ENCODE measurements at regions not wholly inside any gene's neighbourhood (a gene's known extent, or its start where the extent isn't known, plus 50 kb on each side); places are given as distances from the start of the nearest gene placed in this dataset.

DNA sequence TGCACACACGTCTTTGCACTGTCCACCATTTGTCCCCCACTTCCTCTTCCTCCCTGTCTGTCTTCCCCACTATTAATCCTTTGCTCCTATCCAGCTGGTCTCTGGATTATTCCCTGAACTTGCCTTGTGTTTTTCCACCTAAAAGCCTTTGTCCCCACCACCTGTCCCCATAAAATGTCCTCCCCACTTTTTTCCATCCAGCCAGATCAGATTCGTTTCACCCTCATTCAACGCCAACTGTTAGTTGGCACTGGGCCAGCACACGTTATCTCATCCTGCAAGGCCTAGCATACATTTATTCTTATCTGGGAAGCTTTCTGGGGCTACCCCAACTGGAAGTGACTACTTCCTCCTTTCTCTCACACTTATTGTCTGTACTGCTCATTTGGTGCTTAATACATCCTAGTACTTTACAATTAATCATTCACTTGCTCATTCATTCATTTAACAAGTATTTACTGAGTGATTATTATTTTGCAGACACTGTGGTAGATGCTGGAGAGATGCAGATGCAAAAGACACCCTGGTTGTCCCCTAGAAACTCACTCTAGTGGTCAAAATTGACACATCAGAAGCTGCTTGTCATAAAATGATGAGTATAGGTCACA, 96.2 kb downstream of the RASSF10 start:
- no peak overlapping the region for H4K5ac ChIP-seq (ENCODE audit: low read depth, low read length)
- CTCF ChIA-PET = interaction anchor here (1.0 kb wide), 1 partner anchor 11 kb away, joined by 3 read pairs; no protein-coding TSS in a partner anchor
- H3K18ac ChIP-seq (ENCODE audit: low read depth, low read length) = no peak overlapping the region
- no peak overlapping the region for H2BK20ac ChIP-seq (ENCODE audit: low read depth, low read length)
- H2BK5ac ChIP-seq (ENCODE audit: low read depth, low read length, poor library complexity, severe bottlenecking) = no peak overlapping the region
- intact Hi-C loops (cut with micrococcal nuclease) (no loop called here), dilution Hi-C loops (cut with HindIII; ENCODE audit: low sequenced_read_pairs, unreplicated experiment) (no loop called here), in situ Hi-C loops (cut with MboI; ENCODE audit: low sequenced_read_pairs) (no loop called here)
- H3K14ac ChIP-seq (replicated peaks; ENCODE audit: low read depth, low read length) = no peak overlapping the region
- H3K27me3 ChIP-seq (ENCODE audit: control insufficient read depth, insufficient read depth, low read length) = peaks cover 43% of the 10 kb centered on the region
- H3K9me1 ChIP-seq (ENCODE audit: insufficient read depth, low read length) = no peaks in the 10 kb centered on the region
- no peak overlapping the region for H3K9ac ChIP-seq (ENCODE audit: low read depth, low read length)
- ATAC-seq (ENCODE audit: low read depth) (no peak), DNase-seq (no peak)
- TF ChIP-seq MAFK (IDR thresholded peaks at IDR 0.05; ENCODE audit: low read depth, low read length) (no peak), POLR2A (IDR thresholded peaks at IDR 0.05; ENCODE audit: low read depth, low read length) (no peak), RFX5 (IDR thresholded peaks at IDR 0.05; ENCODE audit: low read depth, low read length) (no peak), CEBPB (IDR thresholded peaks at IDR 0.05; ENCODE audit: low read depth, low read length) (no peak), RCOR1 (IDR thresholded peaks at IDR 0.05; ENCODE audit: insufficient replicate concordance, low read length) (no peak), MXI1 (IDR thresholded peaks at IDR 0.05; ENCODE audit: borderline replicate concordance, low read depth, low read length) (no peak)
- no peaks in the 10 kb centered on the region for H4K20me1 ChIP-seq (ENCODE audit: insufficient read depth, low read length)
- no peak overlapping the region for H2BK15ac ChIP-seq (ENCODE audit: low read depth, low read length)
- POLR2A ChIA-PET (ENCODE audit: unreplicated experiment) = no interaction called here
- no peak overlapping the region for H3K4me3 ChIP-seq (ENCODE audit: insufficient read depth, low read depth, low read length)
- no peak overlapping the region for H3K56ac ChIP-seq (ENCODE audit: extremely low read depth, insufficient read depth, low read length)
- H3K27ac ChIP-seq (ENCODE audit: insufficient read depth, low read length) = no peak overlapping the region
- H4K8ac ChIP-seq (ENCODE audit: low read depth in 2 of 2, low read length in 2 of 2) = no peak overlapping the region
- H2BK120ac ChIP-seq (ENCODE audit: low read depth, low read length) = no peak overlapping the region
- no peak overlapping the region for H4K91ac ChIP-seq (ENCODE audit: insufficient read depth, low read depth, low read length)
- H3K4ac ChIP-seq (ENCODE audit: low read depth, low read length) = no peak overlapping the region
- H2AK9ac ChIP-seq (replicated peaks; ENCODE audit: low read depth, low read length, poor library complexity) = no peak overlapping the region
- no peaks in the 10 kb centered on the region for H3K9me3 ChIP-seq (ENCODE audit: control insufficient read depth, insufficient read depth, low read length)
- H3K4me1 ChIP-seq (ENCODE audit: control insufficient read depth, insufficient read depth, low read length) = no peaks in the 10 kb centered on the region
- H2AFZ ChIP-seq (replicated peaks; ENCODE audit: low read length, poor library complexity) = no peak overlapping the region
- H3K36me3 ChIP-seq (ENCODE audit: control insufficient read depth, insufficient read depth, low read length) = no peaks in the 10 kb centered on the region
- 67% methylated on average over 1 of the region's 4 CpGs; no CpG with 5 or more reads in 1 of the 2 experiments for WGBS, 2 experiments (ENCODE audit: extremely low coverage in 2 of 2, insufficient read length in 1 of 2)
- no TSS peak for BruUV-seq (replicated peaks)
- H3K23ac ChIP-seq (ENCODE audit: low read depth, low read length) = no peak overlapping the region
- H2AK5ac ChIP-seq (ENCODE audit: low read depth, low read length) = no peak overlapping the region
- H3K4me2 ChIP-seq (ENCODE audit: low read depth, low read length) = no peak overlapping the region
- H3K79me1 ChIP-seq (ENCODE audit: low read depth in 1 of 2, low read length in 2 of 2) = no peaks in the 10 kb centered on the region

Data from IMR-90 (cell line).